PC-9 (cell line): ENCODE measurements at regions not wholly inside any gene's neighbourhood (a gene's known extent, or its start where the extent isn't known, plus 50 kb on each side); places are given as distances from the start of the nearest gene placed in this dataset.

Source experiments
- BruUV-seq: library from RNA; stranded (reverse); fragments of 400-500 nt; replicated peaks from 2 replicates; lab custom pipeline; 2021; lab: Mats Ljungman, UMichigan
- CTCF ChIA-PET: fragments of 300-600 bp; sonication (Branson Sonifier 250); formaldehyde crosslinking; loops from one replicate; lab custom pipeline; 2022; ENCODE audit warnings: antibody characterized with exemption; lab: Charles Lee
- POLR2A ChIA-PET: fragments of 300-600 bp; sonication (Branson Sonifier 250); formaldehyde crosslinking; loops from one replicate; lab custom pipeline; 2022; ENCODE audit warnings: antibody characterized with exemption; ENCODE audit not compliant: unreplicated experiment; lab: Charles Lee
- DNase-seq, 2 experiments: peaks; one replicate each; pipeline versions ENCODE4 v3.0.0 to v3.0.0-alpha.2; 2015 to 2022; ENCODE audit warnings: mixed read lengths in 1 of 2
- H2AFZ ChIP-seq: fragments of 200-600 bp; sonication (generic); 2 replicates; pipeline ENCODE4 v1.8.1; 2017; ENCODE audit warnings: antibody characterized with exemption
- H3F3A ChIP-seq: fragments of 200-600 bp; sonication (generic); 2 replicates; pipeline ENCODE4 v1.8.1; 2017; ENCODE audit warnings: antibody characterized with exemption, mild to moderate bottlenecking, low read depth; ENCODE audit not compliant: insufficient read depth
- H3K27ac ChIP-seq: fragments of 200-600 bp; sonication (generic); 2 replicates; pipeline ENCODE4 v1.6.1; 2016; ENCODE audit warnings: mixed run types
- H3K27me3 ChIP-seq: fragments of 200-600 bp; sonication (generic); 2 replicates; pipeline ENCODE4 v1.6.1; 2016; ENCODE audit warnings: low read depth, mixed run types; ENCODE audit not compliant: insufficient read depth
- H3K36me3 ChIP-seq: fragments of 200-600 bp; sonication (generic); 2 replicates; pipeline ENCODE4 v1.6.1; 2016; ENCODE audit warnings: low read depth, mixed run types
- H3K4me1 ChIP-seq: fragments of 200-600 bp; sonication (generic); replicated peaks from 2 replicates; pipeline ENCODE4 v1.6.1; 2016; ENCODE audit warnings: mixed run types; ENCODE audit not compliant: insufficient read depth
- H3K4me2 ChIP-seq: fragments of 200-600 bp; sonication (generic); 2 replicates; pipeline ENCODE4 v1.6.1; 2017; ENCODE audit warnings: mixed run types
- H3K4me3 ChIP-seq: fragments of 200-600 bp; sonication (generic); 2 replicates; pipeline ENCODE4 v1.6.1; 2016; ENCODE audit warnings: mixed run types
- H3K79me2 ChIP-seq: fragments of 200-600 bp; sonication (generic); 2 replicates; pipeline ENCODE4 v1.6.1; 2017; ENCODE audit warnings: low read depth, mixed run types
- H3K9me2 ChIP-seq: fragments of 200-600 bp; sonication (generic); 2 replicates; pipeline ENCODE4 v1.8.1; 2017; ENCODE audit warnings: mild to moderate bottlenecking; ENCODE audit not compliant: insufficient read depth
- H3K9me3 ChIP-seq: fragments of 200-600 bp; sonication (generic); 2 replicates; pipeline ENCODE4 v1.8.1; 2016; ENCODE audit warnings: low read depth; ENCODE audit not compliant: insufficient read depth
- H4K20me1 ChIP-seq: fragments of 200-600 bp; sonication (generic); 2 replicates; pipeline ENCODE4 v1.8.1; 2017; ENCODE audit not compliant: insufficient read depth
- CTCF ChIP-seq: fragments of 200-600 bp; sonication (generic); conservative IDR thresholded peaks from 2 replicates; pipeline ENCODE4 v1.6.1; 2017; ENCODE audit warnings: mixed run types, antibody characterized with exemption, mild to moderate bottlenecking, moderate library complexity
- EZH2 ChIP-seq: fragments of 200-600 bp; sonication (generic); IDR thresholded peaks from 2 replicates; pipeline ENCODE4 v1.8.0; 2017; ENCODE audit warnings: antibody characterized with exemption, low read depth
- intact Hi-C: fragments of 100-400 bp; cut with micrococcal nuclease; formaldehyde crosslinking; loops from one replicate; pipeline ENCODE4 v1.10.0; 2022; ENCODE audit not compliant: unreplicated experiment

DNA sequence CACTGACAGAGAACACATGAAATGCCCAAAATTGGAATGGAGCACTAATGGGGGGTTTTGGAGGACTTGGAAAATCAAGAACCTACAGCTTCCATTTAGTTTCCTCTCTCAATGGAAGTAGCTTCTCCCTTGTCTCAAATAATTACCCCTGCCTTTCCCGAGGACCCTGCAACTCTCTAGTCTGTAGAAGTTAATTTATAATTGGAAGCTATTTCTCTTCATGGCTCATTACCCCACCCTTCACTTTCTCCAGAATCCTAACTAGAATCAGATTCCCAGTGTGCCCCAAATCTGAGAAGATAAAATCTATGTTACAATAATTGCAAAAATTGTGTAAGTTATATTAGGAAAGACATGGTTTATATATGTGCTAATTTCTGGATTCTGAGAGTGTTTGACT is 181.5 kb upstream of the ATP1B1 start:
- H3K4me2 ChIP-seq = no peak overlapping the region
- H3K9me2 ChIP-seq = no peaks in the 10 kb centered on the region
- intact Hi-C loops = loop anchor here (10.0 kb wide), 1 partner anchor 210 kb away; no protein-coding TSS in a partner anchor
- no TSS peak for BruUV-seq
- TF ChIP-seq CTCF (no peak), EZH2 (no peak)
- peaks cover 5% of the 10 kb centered on the region; the same call in 1 of the 2 replicates for H3K9me3 ChIP-seq
- peaks cover 35% of the 10 kb centered on the region for H3K4me1 ChIP-seq
- H3K27me3 ChIP-seq = no peaks in the 10 kb centered on the region
- ChIA-PET CTCF (no interaction called here), POLR2A (no interaction called here)
- H2AFZ ChIP-seq = no peak overlapping the region
- H3K4me3 ChIP-seq = no peak overlapping the region
- H3K79me2 ChIP-seq = no peaks in the 10 kb centered on the region
- no peak overlapping the region for H3K27ac ChIP-seq
- H3F3A ChIP-seq = peaks cover 14% of the 10 kb centered on the region; the same call in 1 of the 2 replicates
- no peaks in the 10 kb centered on the region for H3K36me3 ChIP-seq
- DNase-seq = no peak
- no peaks in the 10 kb centered on the region for H4K20me1 ChIP-seq

GRCh38 chr1:168926236-168926635 is 180.3 kb upstream of the ATP1B1 start:
- ChIA-PET POLR2A (no interaction called here), CTCF (no interaction called here)
- Histone ChIP-seq H3K4me3 (no peak overlapping the region), H2AFZ (no peak overlapping the region), H3K9me2 (no peaks in the 10 kb centered on the region), H3K27me3 (no peaks in the 10 kb centered on the region), H3K4me2 (no peak overlapping the region), H3K27ac (no peak overlapping the region), H3K9me3 (peaks cover 5% of the 10 kb centered on the region; the same call in 1 of the 2 replicates), H3F3A (peaks cover 6% of the 10 kb centered on the region; the same call in 1 of the 2 replicates), H3K4me1 (peaks cover 23% of the 10 kb centered on the region), H4K20me1 (no peaks in the 10 kb centered on the region), H3K79me2 (no peaks in the 10 kb centered on the region), H3K36me3 (no peaks in the 10 kb centered on the region)
- TF ChIP-seq CTCF = no peak
- TF ChIP-seq EZH2 = no peak
- BruUV-seq = no TSS peak
- intact Hi-C loops = loop anchor here (10.0 kb wide), 1 partner anchor 211 kb away; no protein-coding TSS in a partner anchor
- DNase-seq = no peak

DNA sequence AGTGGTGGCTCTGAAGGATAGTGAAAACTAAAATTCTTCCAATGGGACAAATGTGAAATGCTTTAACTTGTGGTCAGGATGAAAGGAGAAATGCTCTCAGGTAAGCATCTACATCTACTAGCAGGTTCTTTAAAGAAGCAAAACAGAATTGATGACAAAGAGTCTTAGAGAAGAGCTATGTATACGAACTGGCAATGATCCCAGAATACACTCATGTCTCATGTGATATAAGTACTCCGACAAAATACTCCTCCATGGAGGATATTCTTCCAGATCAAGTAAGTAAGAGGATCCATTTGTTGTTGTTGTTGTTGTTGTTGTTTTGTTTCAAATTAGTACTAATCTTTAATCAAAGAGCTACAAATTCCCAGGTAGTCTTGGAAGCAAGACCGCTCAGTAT is 174.0 kb upstream of the ATP1B1 start:
- H3K36me3 ChIP-seq = no peaks in the 10 kb centered on the region
- ChIA-PET POLR2A (no interaction called here), CTCF (no interaction called here)
- DNase-seq = no peak
- no peaks in the 10 kb centered on the region for H3F3A ChIP-seq
- no peak overlapping the region for H2AFZ ChIP-seq
- H3K79me2 ChIP-seq = no peaks in the 10 kb centered on the region
- no peaks in the 10 kb centered on the region for H3K9me3 ChIP-seq
- no peak overlapping the region for H3K27ac ChIP-seq
- H3K4me2 ChIP-seq = no peak overlapping the region
- intact Hi-C loops = no loop called here
- no peaks in the 10 kb centered on the region for H4K20me1 ChIP-seq
- TF ChIP-seq CTCF (no peak), EZH2 (no peak)
- BruUV-seq = no TSS peak
- H3K27me3 ChIP-seq = no peaks in the 10 kb centered on the region
- H3K4me1 ChIP-seq = no peaks in the 10 kb centered on the region
- no peak overlapping the region for H3K4me3 ChIP-seq
- 0 out of 2 replicates have a peak, but pooled peaks cover 5% of the 10 kb centered on the region for H3K9me2 ChIP-seq
